Loucy (cell line): ENCODE measurements at regions not wholly inside any gene's neighbourhood (a gene's known extent, or its start where the extent isn't known, plus 50 kb on each side); places are given as distances from the start of the nearest gene placed in this dataset.

Experiments used
- H2AFZ ChIP-seq: fragments of 200-600 bp; sonication (generic); 2 replicates; pipeline ENCODE4 v1.6.0; 2016; ENCODE audit warnings: antibody characterized with exemption, mild to moderate bottlenecking, low read length, moderate library complexity
- H3F3A ChIP-seq: fragments of 200-600 bp; 2 replicates; pipeline ENCODE4 v1.6.0; 2016; ENCODE audit warnings: antibody characterized with exemption, low read depth, mild to moderate bottlenecking
- H3K27me3 ChIP-seq: fragments of 200-600 bp; sonication (generic); 2 replicates; pipeline ENCODE4 v1.6.1; 2014; ENCODE audit warnings: low read length, mild to moderate bottlenecking; ENCODE audit not compliant: insufficient read depth, poor library complexity, severe bottlenecking
- H3K36me3 ChIP-seq: fragments of 200-600 bp; sonication (generic); 2 replicates; pipeline ENCODE4 v1.6.1; 2016; ENCODE audit warnings: low read length; ENCODE audit not compliant: insufficient read depth
- H3K4me1 ChIP-seq: fragments of 200-600 bp; sonication (generic); 2 replicates; pipeline ENCODE4 v1.5.1; 2014; ENCODE audit warnings: low read length, mild to moderate bottlenecking; ENCODE audit not compliant: insufficient read depth, poor library complexity, severe bottlenecking
- H3K4me2 ChIP-seq: fragments of 200-600 bp; sonication (generic); 2 replicates; pipeline ENCODE4 v1.6.0; 2014; ENCODE audit warnings: antibody characterized with exemption, low read length, low read depth, mild to moderate bottlenecking; ENCODE audit not compliant: poor library complexity, severe bottlenecking
- H3K4me3 ChIP-seq: fragments of 200-600 bp; sonication (generic); 2 replicates; pipeline ENCODE4 v1.5.1; 2014; ENCODE audit warnings: low read length, mild to moderate bottlenecking, mixed read lengths; ENCODE audit not compliant: poor library complexity, severe bottlenecking
- H3K79me2 ChIP-seq: fragments of 200-600 bp; sonication (generic); 2 replicates; pipeline ENCODE4 v1.6.1; 2014; ENCODE audit warnings: low read length; ENCODE audit not compliant: insufficient read depth
- H3K9ac ChIP-seq: fragments of 200-600 bp; sonication (generic); 2 replicates; pipeline ENCODE4 v1.6.0; 2014; ENCODE audit warnings: mild to moderate bottlenecking, low read depth, low read length, moderate library complexity; ENCODE audit not compliant: poor library complexity, severe bottlenecking
- H3K9me2 ChIP-seq: fragments of 200-600 bp; sonication (generic); replicated peaks from 2 replicates; pipeline ENCODE4 v1.6.1; 2016; ENCODE audit warnings: low read depth, low read length, mixed read lengths
- H3K9me3 ChIP-seq: fragments of 200-600 bp; sonication (generic); 2 replicates; pipeline ENCODE4 v1.6.1; 2014; ENCODE audit warnings: mild to moderate bottlenecking, antibody characterized with exemption, low read length, low read depth; ENCODE audit not compliant: insufficient read depth
- H4K20me1 ChIP-seq: fragments of 200-600 bp; sonication (generic); 2 replicates; pipeline ENCODE4 v1.6.0; 2014; ENCODE audit warnings: antibody characterized with exemption, low read length, mild to moderate bottlenecking; ENCODE audit not compliant: insufficient read depth, poor library complexity, severe bottlenecking
- EZH2phosphoT487 ChIP-seq: fragments of 200-600 bp; IDR thresholded peaks from 2 replicates; pipeline ENCODE4 v1.6.1; 2018; ENCODE audit warnings: antibody characterized with exemption, mild to moderate bottlenecking, moderate library complexity, borderline replicate concordance
- TF ChIP-seq, protein P1 (sequence below): fragments of 200-600 bp; sonication (generic); conservative IDR thresholded peaks from 2 replicates; pipeline ENCODE4 v1.5.1; 2014; ENCODE audit warnings: mild to moderate bottlenecking, antibody characterized with exemption, low read length

DNA sequence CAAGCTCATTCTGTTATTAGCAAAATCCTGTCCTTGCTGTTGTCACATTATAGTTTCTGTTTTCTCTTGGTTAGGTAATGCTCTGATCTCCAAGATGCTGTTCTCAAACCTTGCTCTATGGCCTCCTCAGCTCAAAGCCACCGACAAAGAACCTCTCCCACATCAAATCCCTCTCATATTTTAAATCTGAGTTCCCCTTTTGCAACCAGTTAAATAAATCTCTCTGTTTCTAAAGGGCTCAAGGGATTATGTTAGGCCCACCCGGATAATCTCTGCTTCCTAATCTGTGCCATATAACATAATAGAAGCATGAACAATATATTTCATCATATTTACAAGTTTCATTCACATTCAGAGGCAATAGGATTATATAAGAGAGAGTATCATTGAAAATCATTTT, 286.0 kb downstream of the CYLC2 start:
- Histone ChIP-seq H3K9me3 (no peaks in the 10 kb centered on the region), H3K4me2 (no peak overlapping the region), H3K4me3 (no peak overlapping the region), H3F3A (no peaks in the 10 kb centered on the region), H2AFZ (no peak overlapping the region), H3K36me3 (no peaks in the 10 kb centered on the region), H3K79me2 (no peaks in the 10 kb centered on the region), H3K9ac (no peak overlapping the region), H3K27me3 (no peaks in the 10 kb centered on the region), H3K4me1 (no peaks in the 10 kb centered on the region), H4K20me1 (no peaks in the 10 kb centered on the region), H3K9me2 (no peaks in the 10 kb centered on the region)
- TF ChIP-seq EZH2phosphoT487: no peak
- TF ChIP-seq, protein P1, sequence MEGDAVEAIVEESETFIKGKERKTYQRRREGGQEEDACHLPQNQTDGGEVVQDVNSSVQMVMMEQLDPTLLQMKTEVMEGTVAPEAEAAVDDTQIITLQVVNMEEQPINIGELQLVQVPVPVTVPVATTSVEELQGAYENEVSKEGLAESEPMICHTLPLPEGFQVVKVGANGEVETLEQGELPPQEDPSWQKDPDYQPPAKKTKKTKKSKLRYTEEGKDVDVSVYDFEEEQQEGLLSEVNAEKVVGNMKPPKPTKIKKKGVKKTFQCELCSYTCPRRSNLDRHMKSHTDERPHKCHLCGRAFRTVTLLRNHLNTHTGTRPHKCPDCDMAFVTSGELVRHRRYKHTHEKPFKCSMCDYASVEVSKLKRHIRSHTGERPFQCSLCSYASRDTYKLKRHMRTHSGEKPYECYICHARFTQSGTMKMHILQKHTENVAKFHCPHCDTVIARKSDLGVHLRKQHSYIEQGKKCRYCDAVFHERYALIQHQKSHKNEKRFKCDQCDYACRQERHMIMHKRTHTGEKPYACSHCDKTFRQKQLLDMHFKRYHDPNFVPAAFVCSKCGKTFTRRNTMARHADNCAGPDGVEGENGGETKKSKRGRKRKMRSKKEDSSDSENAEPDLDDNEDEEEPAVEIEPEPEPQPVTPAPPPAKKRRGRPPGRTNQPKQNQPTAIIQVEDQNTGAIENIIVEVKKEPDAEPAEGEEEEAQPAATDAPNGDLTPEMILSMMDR: no peak

DNA sequence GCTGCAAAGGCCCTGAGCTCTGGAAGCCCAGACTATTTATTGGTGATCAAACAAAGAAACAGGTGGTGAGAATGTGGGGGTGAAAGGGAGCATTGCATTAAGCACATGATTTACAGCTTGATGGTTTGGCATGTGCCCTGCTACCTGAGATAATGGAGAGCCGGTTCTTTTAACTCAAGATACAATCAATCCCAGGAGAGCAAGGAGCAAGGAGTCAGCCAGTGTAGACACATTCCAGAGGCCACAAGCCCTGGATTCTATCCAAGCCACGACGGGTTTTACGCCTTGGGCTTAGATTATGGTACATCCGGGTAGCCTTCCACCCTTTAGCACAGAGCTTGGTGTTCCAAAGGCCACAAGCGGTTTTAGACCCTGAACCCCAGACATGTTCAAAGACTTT, 292.2 kb downstream of the CYLC2 start:
- H3K9me3 ChIP-seq: no peaks in the 10 kb centered on the region
- H2AFZ ChIP-seq: no peak overlapping the region
- H3K36me3 ChIP-seq: no peaks in the 10 kb centered on the region
- H3K79me2 ChIP-seq: no peaks in the 10 kb centered on the region
- no peaks in the 10 kb centered on the region for H3K4me1 ChIP-seq
- H3K27me3 ChIP-seq: no peaks in the 10 kb centered on the region
- H3K9ac ChIP-seq: no peak overlapping the region
- no peak overlapping the region for H3K4me2 ChIP-seq
- no peaks in the 10 kb centered on the region for H3K9me2 ChIP-seq
- no peaks in the 10 kb centered on the region for H4K20me1 ChIP-seq
- no peak overlapping the region for H3K4me3 ChIP-seq
- TF ChIP-seq EZH2phosphoT487: no peak
- TF ChIP-seq, protein P1: no peak
- no peaks in the 10 kb centered on the region for H3F3A ChIP-seq

DNA sequence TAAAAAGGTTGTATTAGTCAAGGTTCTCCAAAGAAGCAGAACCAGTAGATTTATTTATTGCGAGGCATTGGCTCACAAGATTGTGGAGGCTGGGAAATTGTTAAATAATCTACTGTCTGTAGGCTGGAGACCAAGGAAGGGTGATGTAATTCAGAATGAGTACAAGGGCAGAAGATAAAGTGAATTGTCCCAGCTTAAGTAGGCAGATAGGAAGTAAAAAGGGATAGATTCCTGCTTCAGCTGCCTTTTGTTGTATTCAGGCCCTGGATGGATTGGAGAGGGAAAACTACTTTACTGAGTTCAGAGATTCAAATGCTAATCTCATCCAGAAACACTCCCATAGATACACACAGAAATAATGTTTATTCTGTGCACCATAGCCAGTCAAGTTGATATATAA, 301.1 kb downstream of the CYLC2 start:
- Histone ChIP-seq H3K79me2 (no peaks in the 10 kb centered on the region), H3K4me2 (no peak overlapping the region), H3K4me3 (no peak overlapping the region), H3K9ac (no peak overlapping the region), H3K36me3 (no peaks in the 10 kb centered on the region), H4K20me1 (no peaks in the 10 kb centered on the region), H3K9me2 (no peaks in the 10 kb centered on the region), H3K27me3 (no peaks in the 10 kb centered on the region), H3K9me3 (no peaks in the 10 kb centered on the region), H2AFZ (no peak overlapping the region), H3F3A (no peaks in the 10 kb centered on the region), H3K4me1 (no peaks in the 10 kb centered on the region)
- no peak for TF ChIP-seq EZH2phosphoT487
- TF ChIP-seq, protein P1: no peak
